AG04449 (cell line): ENCODE measurements at regions not wholly inside any gene's neighbourhood (a gene's known extent, or its start where the extent isn't known, plus 50 kb on each side); places are given as distances from the start of the nearest gene placed in this dataset.

Source experiments
- CTCF ChIA-PET: fragments of 350-600 bp; formaldehyde crosslinking; extraction: SDS; loops from one replicate; lab custom pipeline; 2021; ENCODE audit warnings: antibody characterized with exemption; lab: Yijun Ruan, JAX
- POLR2A ChIA-PET: fragments of 400-600, 350-600 bp; formaldehyde crosslinking; extraction: SDS; loops from one replicate; lab custom pipeline; 2020; ENCODE audit warnings: antibody characterized with exemption, inconsistent platforms; lab: Yijun Ruan, JAX
- DNase-seq: peaks from one replicate; pipeline ENCODE4 v3.0.0-alpha.2; 2010; ENCODE audit warnings: low read depth, low spot score
- H3K4me3 ChIP-seq: 2 replicates; pipeline ENCODE4 v1.5.1; 2011; ENCODE audit warnings: low read depth, mild to moderate bottlenecking, control low read depth, low read length
- TF ChIP-seq, protein P1 (sequence below): IDR thresholded peaks from one replicate; pipeline ENCODE4 v1.5.1; 2011; ENCODE audit warnings: mild to moderate bottlenecking, moderate library complexity, low read length, control low read depth, inconsistent platforms; ENCODE audit not compliant: insufficient read depth; ENCODE audit errors: missing control alignments

DNA sequence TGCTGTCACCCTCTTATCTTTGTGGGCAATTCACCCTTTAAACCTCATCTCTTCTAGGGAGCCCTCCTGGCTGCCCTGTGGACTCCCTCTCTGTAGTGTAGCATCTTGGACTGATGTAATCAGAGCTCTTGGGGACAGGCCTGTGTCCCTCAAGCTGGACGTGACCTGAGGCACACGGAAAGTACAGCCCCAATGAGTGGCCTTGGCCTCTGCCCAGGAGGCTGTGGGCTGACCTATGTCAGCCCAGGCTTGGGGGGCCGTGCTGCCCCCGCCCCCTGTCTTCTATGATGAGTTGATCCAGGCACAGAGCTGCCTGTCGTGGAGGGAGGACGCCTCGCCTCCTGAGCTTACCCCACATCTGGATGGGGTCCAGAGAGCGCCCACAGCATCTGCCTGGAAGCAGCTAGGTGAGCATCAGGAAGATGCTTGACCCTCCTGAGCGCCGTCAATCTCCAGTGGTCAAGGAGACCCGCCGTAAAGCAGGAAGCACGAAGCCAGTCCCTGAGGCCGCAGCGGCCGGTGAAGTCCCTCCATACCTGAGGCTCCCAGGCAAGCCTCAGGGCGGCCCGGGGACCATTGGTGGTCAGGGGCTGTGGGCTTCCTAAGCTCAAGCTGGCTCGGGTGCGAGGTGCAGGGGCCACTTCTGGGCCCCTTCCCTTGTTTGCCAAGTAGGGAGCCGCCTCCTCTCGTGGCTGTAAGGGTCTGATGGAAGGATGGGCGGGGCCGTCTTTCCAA, 1136.9 kb downstream of the BRD1 start:
- TF ChIP-seq, protein P1, sequence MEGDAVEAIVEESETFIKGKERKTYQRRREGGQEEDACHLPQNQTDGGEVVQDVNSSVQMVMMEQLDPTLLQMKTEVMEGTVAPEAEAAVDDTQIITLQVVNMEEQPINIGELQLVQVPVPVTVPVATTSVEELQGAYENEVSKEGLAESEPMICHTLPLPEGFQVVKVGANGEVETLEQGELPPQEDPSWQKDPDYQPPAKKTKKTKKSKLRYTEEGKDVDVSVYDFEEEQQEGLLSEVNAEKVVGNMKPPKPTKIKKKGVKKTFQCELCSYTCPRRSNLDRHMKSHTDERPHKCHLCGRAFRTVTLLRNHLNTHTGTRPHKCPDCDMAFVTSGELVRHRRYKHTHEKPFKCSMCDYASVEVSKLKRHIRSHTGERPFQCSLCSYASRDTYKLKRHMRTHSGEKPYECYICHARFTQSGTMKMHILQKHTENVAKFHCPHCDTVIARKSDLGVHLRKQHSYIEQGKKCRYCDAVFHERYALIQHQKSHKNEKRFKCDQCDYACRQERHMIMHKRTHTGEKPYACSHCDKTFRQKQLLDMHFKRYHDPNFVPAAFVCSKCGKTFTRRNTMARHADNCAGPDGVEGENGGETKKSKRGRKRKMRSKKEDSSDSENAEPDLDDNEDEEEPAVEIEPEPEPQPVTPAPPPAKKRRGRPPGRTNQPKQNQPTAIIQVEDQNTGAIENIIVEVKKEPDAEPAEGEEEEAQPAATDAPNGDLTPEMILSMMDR: no peak
- no peak overlapping the region for H3K4me3 ChIP-seq
- no peak for DNase-seq
- CTCF ChIA-PET: no interaction called here
- POLR2A ChIA-PET: no interaction called here

DNA sequence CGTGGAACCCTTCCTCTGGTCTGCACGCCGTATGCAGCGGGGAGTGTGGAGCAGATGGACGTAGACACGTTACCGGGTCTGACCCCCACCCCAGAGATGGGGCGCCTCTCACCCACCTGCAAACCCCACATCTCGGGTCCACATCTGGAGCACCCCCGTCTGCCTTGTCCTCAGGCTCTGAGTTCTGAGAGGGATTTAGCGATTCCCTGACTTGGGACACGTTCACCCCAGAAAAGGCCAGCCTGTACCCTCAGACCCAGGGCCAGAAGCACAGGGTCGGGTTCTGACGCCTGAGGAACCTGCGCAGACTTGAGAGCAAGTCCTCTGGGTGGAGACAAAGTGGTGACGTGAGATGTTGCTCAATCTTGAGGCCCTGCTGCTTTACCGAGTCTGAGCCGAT, 1138.5 kb downstream of the BRD1 start:
- TF ChIP-seq, protein P1: no peak
- H3K4me3 ChIP-seq: no peak overlapping the region
- POLR2A ChIA-PET: no interaction called here

DNA sequence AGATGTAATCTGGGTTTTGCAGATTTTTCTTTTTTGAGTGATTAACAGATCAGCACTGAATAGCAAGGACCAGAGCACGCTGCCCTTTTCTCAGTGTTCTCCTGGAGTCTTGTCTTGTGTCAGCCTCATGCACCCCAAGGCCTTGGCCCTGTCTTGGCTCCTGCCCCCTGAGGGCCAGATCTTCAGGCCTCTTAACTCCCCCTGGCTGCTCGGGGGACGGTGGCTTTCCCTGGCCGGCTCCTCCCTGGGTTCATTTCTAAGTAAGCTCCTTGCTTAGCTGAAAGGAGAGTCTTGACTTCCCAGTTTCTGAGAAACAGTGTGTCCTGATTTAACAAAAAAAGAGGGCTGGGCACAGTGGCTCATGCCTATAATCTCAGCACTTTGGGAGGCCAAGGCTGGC, 1139.3 kb downstream of the BRD1 start:
- no peak for DNase-seq
- POLR2A ChIA-PET: no interaction called here
- TF ChIP-seq, protein P1: no peak
- CTCF ChIA-PET: no interaction called here
- H3K4me3 ChIP-seq: no peak overlapping the region

More for the DNA sequence above, 1138.5 kb downstream of the BRD1 start:
- DNase-seq: no peak
- CTCF ChIA-PET: no interaction called here

DNA sequence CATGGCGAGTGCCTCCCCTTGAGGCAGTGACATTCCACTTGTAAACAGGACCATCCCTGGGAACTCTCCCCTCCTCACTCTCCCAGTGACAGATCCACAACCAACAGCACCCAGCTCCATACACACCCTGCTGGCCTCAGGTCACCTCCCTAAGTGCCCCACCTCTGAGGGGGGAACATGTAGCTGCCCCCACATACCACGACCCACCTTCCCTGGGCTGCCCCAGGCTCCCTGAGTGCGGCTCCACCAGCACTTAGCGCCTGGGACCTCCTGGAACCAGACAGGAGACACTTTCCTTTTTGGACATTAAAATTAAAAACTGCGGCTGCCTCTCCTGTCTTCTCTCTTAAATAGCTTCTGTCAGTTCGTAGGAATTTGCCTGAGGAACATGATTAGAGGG, 1140.1 kb downstream of the BRD1 start:
- DNase-seq: no peak
- ChIA-PET POLR2A (no interaction called here), CTCF (no interaction called here)
- no peak overlapping the region for H3K4me3 ChIP-seq
- TF ChIP-seq, protein P1: no peak

DNA sequence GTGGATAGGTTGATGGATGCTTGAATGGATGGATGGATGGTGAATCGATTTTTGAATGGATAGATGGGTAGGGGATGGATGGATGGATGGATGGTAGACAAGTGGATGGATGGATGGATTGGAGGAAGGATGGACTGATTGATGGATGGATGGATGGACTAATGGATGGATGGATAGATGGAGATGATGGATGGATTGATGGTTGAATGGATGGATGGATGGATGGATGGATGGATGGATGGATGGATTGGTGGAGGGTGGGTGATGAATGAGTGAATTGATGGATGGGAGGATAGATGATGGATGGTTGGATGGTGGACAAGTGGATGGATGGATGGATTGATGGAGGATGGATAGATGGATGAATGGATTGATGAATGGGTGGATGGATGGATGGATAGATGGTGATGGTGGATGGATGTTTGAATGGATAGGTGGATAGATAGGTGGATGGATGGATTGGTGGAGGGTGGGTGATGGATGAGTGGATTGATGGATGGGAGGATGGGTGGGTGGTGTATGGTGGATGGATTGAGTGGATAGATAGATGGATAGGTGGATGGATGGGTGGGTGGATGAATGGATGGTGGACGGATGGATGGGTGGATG, 1140.9 kb downstream of the BRD1 start:
- TF ChIP-seq, protein P1: no peak
- no peak for DNase-seq
- ChIA-PET CTCF (no interaction called here), POLR2A (no interaction called here)
- no peak overlapping the region for H3K4me3 ChIP-seq

DNA sequence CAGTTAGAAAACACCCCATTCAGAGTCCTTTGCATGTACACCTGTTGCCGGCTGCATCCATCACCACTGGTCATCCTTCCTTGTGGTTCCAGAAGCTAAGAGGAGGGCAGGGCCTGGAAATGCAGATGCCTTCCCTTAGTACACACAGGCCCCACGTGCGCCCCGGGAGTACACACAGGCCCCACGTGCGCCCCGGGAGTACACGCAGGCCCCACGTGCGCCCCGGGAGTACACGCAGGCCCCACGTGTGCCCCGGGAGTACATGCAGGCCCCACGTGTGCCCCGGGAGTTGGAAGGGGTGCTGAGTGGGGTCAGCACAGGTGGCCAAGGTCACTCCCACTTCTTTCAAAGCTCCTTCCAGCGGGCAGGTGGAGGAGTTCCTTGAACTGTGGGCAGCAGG, 1141.9 kb downstream of the BRD1 start:
- ChIA-PET POLR2A (no interaction called here), CTCF (no interaction called here)
- H3K4me3 ChIP-seq: no peak overlapping the region
- TF ChIP-seq, protein P1: no peak
- no peak for DNase-seq
